K562 (cell line): ENCODE measurements at regions not wholly inside any gene's neighbourhood (a gene's known extent, or its start where the extent isn't known, plus 50 kb on each side); places are given as distances from the start of the nearest gene placed in this dataset.

Experiments
- ATAC-seq: fragments of 200-7000 bp; cut with Tn5 transposase; 3 replicates; pipeline ENCODE4 v1.9.1; 2020; ENCODE audit warnings: moderate library complexity
- BruUV-seq: library from RNA; stranded (reverse); fragments of 400-500 nt; replicated peaks from 2 replicates; lab custom pipeline; 2021; lab: Mats Ljungman, UMichigan
- CTCF ChIA-PET: fragments of 300-600 bp; formaldehyde crosslinking; extraction: SDS; loops from one replicate; lab custom pipeline; 2021; ENCODE audit warnings: low intra/inter-chr PET ratio; lab: Yijun Ruan, JAX
- POLR2A ChIA-PET: fragments of 300-600, 350-650 bp; sonication (Branson Sonifier 250); formaldehyde crosslinking; extraction: SDS; loops from one replicate; lab custom pipeline; 2021; ENCODE audit warnings: antibody characterized with exemption, inconsistent platforms; lab: Yijun Ruan, JAX
- DNase-seq, 4 experiments: peaks; one replicate each; pipeline versions ENCODE4 v3.0.0 to v3.0.0-alpha.2; 2011 to 2018; ENCODE audit warnings: low spot score in 3 of 4, mixed read lengths in 3 of 4; ENCODE audit errors: extremely low read depth in 1 of 4
- FAIRE-seq: peaks from 2 replicates; lab custom pipeline; 2011; peaks lifted over from hg19 to GRCh38; lab: Jason Lieb, UNC
- H2AFZ ChIP-seq: 2 replicates; pipeline ENCODE4 v1.6.0; 2011; ENCODE audit warnings: low read depth, low read length, control low read depth, inconsistent platforms
- H3K27ac ChIP-seq: fragments of 200-600 bp; 3 replicates; pipeline ENCODE4 v1.8.0; 2011; ENCODE audit warnings: low read depth, mild to moderate bottlenecking, control low read depth, inconsistent platforms, low read length, moderate library complexity, mixed read lengths; ENCODE audit errors: extremely low read depth
- H3K27me3 ChIP-seq, 2 experiments: fragments of 300-600 bp in 1 of 2; 2 replicates in 1 of 2; 3 replicates in 1 of 2; pipeline versions ENCODE4 v1.6.0 to v1.8.0; 2011; ENCODE audit warnings: inconsistent platforms in 2 of 2, low read length in 2 of 2, mild to moderate bottlenecking in 1 of 2, mixed read lengths in 1 of 2, moderate library complexity in 1 of 2; ENCODE audit not compliant: control insufficient read depth in 2 of 2, insufficient read depth in 2 of 2
- H3K36me3 ChIP-seq: fragments of 300-600 bp; 3 replicates; pipeline ENCODE4 v1.8.0; 2011; ENCODE audit warnings: mild to moderate bottlenecking, low read length, inconsistent platforms; ENCODE audit not compliant: control insufficient read depth, insufficient read depth
- H3K4me1 ChIP-seq, 2 experiments: fragments of 200-600 bp in 1 of 2; replicated peaks in 1 of 2; 2 replicates in 1 of 2; 3 replicates in 1 of 2; pipeline versions ENCODE4 v1.5.1 to v1.8.0; 2011; ENCODE audit warnings: inconsistent platforms in 2 of 2, low read length in 2 of 2, mild to moderate bottlenecking in 1 of 2, mixed read lengths in 1 of 2, moderate library complexity in 1 of 2; ENCODE audit not compliant: control insufficient read depth in 2 of 2, insufficient read depth in 2 of 2
- H3K4me2 ChIP-seq: 2 replicates; pipeline ENCODE4 v1.6.1; 2011; ENCODE audit warnings: low read length, control low read depth, inconsistent platforms, mixed read lengths; ENCODE audit not compliant: insufficient read depth
- H3K4me3 ChIP-seq: fragments of 200-600 bp; sonication (generic), shearing (Covaris generic); 2 replicates; pipeline ENCODE4 v1.5.1; 2016; ENCODE audit warnings: control low read depth, inconsistent platforms
- H3K79me2 ChIP-seq: fragments of 200-600 bp; 3 replicates; pipeline ENCODE4 v1.8.0; 2011; ENCODE audit warnings: low read length, inconsistent platforms; ENCODE audit not compliant: control insufficient read depth, insufficient read depth
- H3K9ac ChIP-seq, 2 experiments: 2 replicates each; pipeline versions ENCODE4 v1.6.0 to v1.6.1; 2011; ENCODE audit warnings: low read depth in 2 of 2, low read length in 2 of 2, control low read depth in 1 of 2, inconsistent platforms in 1 of 2, mild to moderate bottlenecking in 1 of 2, mixed read lengths in 1 of 2; ENCODE audit not compliant: insufficient read depth in 1 of 2
- H3K9me1 ChIP-seq: one replicate; pipeline ENCODE4 v1.6.0; 2011; ENCODE audit warnings: inconsistent platforms, mild to moderate bottlenecking, low read length, moderate library complexity; ENCODE audit not compliant: control insufficient read depth, insufficient read depth
- H3K9me3 ChIP-seq: replicated peaks from 2 replicates; pipeline ENCODE4 v1.5.1; 2011; ENCODE audit warnings: low read depth, low read length, inconsistent platforms; ENCODE audit not compliant: control insufficient read depth, insufficient read depth
- H4K20me1 ChIP-seq: replicated peaks from 2 replicates; pipeline ENCODE4 v1.6.1; 2011; ENCODE audit warnings: low read length, inconsistent platforms, mixed read lengths; ENCODE audit not compliant: control insufficient read depth, insufficient read depth
- RBM25 ChIP-seq: fragments of 200-400 bp; formaldehyde crosslinking; IDR thresholded peaks from 2 replicates; pipeline ENCODE4 v1.6.1; 2018; ENCODE audit warnings: low read length, low read depth, moderate library complexity; ENCODE audit not compliant: severe bottlenecking
- ZNF316 ChIP-seq: fragments of 450-650 bp; IDR thresholded peaks from 2 replicates; pipeline ENCODE4 v1.6.1; 2016
- ZSCAN32 ChIP-seq: fragments of 450-650 bp; formaldehyde crosslinking; IDR thresholded peaks from 2 replicates; pipeline ENCODE4 v1.4.0; 2020; ENCODE audit warnings: mild to moderate bottlenecking, moderate library complexity
- in situ Hi-C: fragments of 300-500 bp; cut with MboI; formaldehyde crosslinking; loops from 4 replicates; pipeline ENCODE4 v1.15.0; 2018; ENCODE audit warnings: inconsistent platforms, mixed read lengths
- intact Hi-C: fragments of 100-400 bp; cut with micrococcal nuclease; formaldehyde crosslinking; loops from 2 replicates; pipeline ENCODE4 v1.14.2; 2022
- TF ChIP-seq, protein P1 (sequence below): fragments of 450-650 bp; formaldehyde crosslinking; IDR thresholded peaks from 2 replicates; pipeline ENCODE4 v1.4.0; 2022; ENCODE audit warnings: missing genetic modification characterization
- TF ChIP-seq, protein P2 (sequence below): fragments of 250-450 bp; sonication (Bioruptor Pico); IDR thresholded peaks from 2 replicates; pipeline ENCODE4 v1.4.0; 2020
- TF ChIP-seq, protein P3 (sequence below): sonication (generic); formaldehyde crosslinking; IDR thresholded peaks from 2 replicates; pipeline ENCODE4 v1.8.1; 2023; ENCODE audit warnings: mild to moderate bottlenecking, missing genetic modification reagents

DNA sequence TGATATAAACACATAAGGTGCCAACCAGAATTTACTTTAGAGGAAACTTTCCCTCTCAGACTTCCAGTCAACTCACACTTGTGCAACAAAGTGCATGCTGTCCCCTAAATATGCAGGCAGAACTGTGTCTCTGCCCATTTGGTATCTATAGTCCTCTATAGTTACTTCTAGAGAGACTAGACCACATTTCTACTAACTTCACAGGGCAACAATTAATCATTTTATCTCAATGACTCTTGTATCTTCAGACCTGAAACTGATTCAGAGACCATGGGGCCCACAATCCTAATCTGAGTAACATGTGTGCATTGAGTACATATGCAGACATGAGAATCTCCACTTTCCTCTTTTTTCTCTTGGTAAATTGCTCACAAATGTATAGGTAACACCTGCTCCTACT, 158.1 kb downstream of the ZNF486 start:
- H3K4me3 ChIP-seq = no peak overlapping the region
- H3K27ac ChIP-seq = no peak overlapping the region
- no peak overlapping the region for H2AFZ ChIP-seq
- no peaks in the 10 kb centered on the region for H3K27me3 ChIP-seq
- H3K36me3 ChIP-seq = no peaks in the 10 kb centered on the region
- in situ Hi-C loops (no loop called here), intact Hi-C loops (no loop called here)
- no peak overlapping the region for H3K4me2 ChIP-seq
- ATAC-seq (no peak), DNase-seq (no peak), FAIRE-seq (no peak)
- no peaks in the 10 kb centered on the region for H4K20me1 ChIP-seq
- no TSS peak for BruUV-seq
- H3K4me1 ChIP-seq = no peaks in the 10 kb centered on the region
- TF ChIP-seq ZSCAN32 (CRISPR knock-in tag) = no peak
- TF ChIP-seq, protein P1, sequence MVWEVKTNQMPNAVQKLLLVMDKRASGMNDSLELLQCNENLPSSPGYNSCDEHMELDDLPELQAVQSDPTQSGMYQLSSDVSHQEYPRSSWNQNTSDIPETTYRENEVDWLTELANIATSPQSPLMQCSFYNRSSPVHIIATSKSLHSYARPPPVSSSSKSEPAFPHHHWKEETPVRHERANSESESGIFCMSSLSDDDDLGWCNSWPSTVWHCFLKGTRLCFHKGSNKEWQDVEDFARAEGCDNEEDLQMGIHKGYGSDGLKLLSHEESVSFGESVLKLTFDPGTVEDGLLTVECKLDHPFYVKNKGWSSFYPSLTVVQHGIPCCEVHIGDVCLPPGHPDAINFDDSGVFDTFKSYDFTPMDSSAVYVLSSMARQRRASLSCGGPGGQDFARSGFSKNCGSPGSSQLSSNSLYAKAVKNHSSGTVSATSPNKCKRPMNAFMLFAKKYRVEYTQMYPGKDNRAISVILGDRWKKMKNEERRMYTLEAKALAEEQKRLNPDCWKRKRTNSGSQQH (CRISPR knock-in tag) = no peak
- TF ChIP-seq, protein P2, sequence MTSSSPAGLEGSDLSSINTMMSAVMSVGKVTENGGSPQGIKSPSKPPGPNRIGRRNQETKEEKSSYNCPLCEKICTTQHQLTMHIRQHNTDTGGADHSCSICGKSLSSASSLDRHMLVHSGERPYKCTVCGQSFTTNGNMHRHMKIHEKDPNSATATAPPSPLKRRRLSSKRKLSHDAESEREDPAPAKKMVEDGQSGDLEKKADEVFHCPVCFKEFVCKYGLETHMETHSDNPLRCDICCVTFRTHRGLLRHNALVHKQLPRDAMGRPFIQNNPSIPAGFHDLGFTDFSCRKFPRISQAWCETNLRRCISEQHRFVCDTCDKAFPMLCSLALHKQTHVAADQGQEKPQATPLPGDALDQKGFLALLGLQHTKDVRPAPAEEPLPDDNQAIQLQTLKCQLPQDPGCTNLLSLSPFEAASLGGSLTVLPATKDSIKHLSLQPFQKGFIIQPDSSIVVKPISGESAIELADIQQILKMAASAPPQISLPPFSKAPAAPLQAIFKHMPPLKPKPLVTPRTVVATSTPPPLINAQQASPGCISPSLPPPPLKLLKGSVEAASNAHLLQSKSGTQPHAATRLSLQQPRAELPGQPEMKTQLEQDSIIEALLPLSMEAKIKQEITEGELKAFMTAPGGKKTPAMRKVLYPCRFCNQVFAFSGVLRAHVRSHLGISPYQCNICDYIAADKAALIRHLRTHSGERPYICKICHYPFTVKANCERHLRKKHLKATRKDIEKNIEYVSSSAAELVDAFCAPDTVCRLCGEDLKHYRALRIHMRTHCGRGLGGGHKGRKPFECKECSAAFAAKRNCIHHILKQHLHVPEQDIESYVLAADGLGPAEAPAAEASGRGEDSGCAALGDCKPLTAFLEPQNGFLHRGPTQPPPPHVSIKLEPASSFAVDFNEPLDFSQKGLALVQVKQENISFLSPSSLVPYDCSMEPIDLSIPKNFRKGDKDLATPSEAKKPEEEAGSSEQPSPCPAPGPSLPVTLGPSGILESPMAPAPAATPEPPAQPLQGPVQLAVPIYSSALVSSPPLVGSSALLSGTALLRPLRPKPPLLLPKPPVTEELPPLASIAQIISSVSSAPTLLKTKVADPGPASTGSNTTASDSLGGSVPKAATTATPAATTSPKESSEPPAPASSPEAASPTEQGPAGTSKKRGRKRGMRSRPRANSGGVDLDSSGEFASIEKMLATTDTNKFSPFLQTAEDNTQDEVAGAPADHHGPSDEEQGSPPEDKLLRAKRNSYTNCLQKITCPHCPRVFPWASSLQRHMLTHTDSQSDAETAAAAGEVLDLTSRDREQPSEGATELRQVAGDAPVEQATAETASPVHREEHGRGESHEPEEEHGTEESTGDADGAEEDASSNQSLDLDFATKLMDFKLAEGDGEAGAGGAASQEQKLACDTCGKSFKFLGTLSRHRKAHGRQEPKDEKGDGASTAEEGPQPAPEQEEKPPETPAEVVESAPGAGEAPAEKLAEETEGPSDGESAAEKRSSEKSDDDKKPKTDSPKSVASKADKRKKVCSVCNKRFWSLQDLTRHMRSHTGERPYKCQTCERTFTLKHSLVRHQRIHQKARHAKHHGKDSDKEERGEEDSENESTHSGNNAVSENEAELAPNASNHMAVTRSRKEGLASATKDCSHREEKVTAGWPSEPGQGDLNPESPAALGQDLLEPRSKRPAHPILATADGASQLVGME = no peak
- TF ChIP-seq RBM25 = no peak
- no peak for TF ChIP-seq ZNF316
- TF ChIP-seq, protein P3, sequence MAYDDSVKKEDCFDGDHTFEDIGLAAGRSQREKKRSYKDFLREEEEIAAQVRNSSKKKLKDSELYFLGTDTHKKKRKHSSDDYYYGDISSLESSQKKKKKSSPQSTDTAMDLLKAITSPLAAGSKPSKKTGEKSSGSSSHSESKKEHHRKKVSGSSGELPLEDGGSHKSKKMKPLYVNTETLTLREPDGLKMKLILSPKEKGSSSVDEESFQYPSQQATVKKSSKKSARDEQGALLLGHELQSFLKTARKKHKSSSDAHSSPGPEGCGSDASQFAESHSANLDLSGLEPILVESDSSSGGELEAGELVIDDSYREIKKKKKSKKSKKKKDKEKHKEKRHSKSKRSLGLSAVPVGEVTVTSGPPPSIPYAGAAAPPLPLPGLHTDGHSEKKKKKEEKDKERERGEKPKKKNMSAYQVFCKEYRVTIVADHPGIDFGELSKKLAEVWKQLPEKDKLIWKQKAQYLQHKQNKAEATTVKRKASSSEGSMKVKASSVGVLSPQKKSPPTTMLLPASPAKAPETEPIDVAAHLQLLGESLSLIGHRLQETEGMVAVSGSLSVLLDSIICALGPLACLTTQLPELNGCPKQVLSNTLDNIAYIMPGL = no peak
- CTCF ChIA-PET = no interaction called here
- no peaks in the 10 kb centered on the region for H3K9me1 ChIP-seq
- H3K9ac ChIP-seq = no peak overlapping the region
- no peaks in the 10 kb centered on the region for H3K9me3 ChIP-seq
- POLR2A ChIA-PET = no interaction called here
- H3K79me2 ChIP-seq = no peaks in the 10 kb centered on the region
